GM10248 (cell line): ENCODE measurements at regions not wholly inside any gene's neighbourhood (a gene's known extent, or its start where the extent isn't known, plus 50 kb on each side); places are given as distances from the start of the nearest gene placed in this dataset.

Source experiments
- CTCF ChIA-PET: fragments of 300-600 bp; sonication (Branson Sonifier 250); formaldehyde crosslinking; extraction: SDS; loops from one replicate; lab custom pipeline; 2021; ENCODE audit warnings: antibody characterized with exemption; lab: Yijun Ruan, JAX
- POLR2A ChIA-PET: fragments of 350-650 bp; sonication (Branson Sonifier 250); formaldehyde crosslinking; extraction: SDS; loops from one replicate; lab custom pipeline; 2020; ENCODE audit warnings: antibody characterized with exemption; lab: Yijun Ruan, JAX
- DNase-seq: peaks from one replicate; pipeline ENCODE4 v3.0.0; 2012; ENCODE audit errors: extremely low spot score
- TF ChIP-seq, protein P1 (sequence below): IDR thresholded peaks from 2 replicates; pipeline ENCODE4 v1.5.1; 2012; ENCODE audit warnings: mild to moderate bottlenecking, low read depth; ENCODE audit errors: extremely low read depth, missing control alignments, control extremely low read depth

- DNase-seq = no peak
- ChIA-PET POLR2A (no interaction called here), CTCF (interaction anchor here (0.8 kb wide), 1 partner anchor 18 kb away, joined by 3 read pairs; no protein-coding TSS in a partner anchor)
- TF ChIP-seq, protein P1, sequence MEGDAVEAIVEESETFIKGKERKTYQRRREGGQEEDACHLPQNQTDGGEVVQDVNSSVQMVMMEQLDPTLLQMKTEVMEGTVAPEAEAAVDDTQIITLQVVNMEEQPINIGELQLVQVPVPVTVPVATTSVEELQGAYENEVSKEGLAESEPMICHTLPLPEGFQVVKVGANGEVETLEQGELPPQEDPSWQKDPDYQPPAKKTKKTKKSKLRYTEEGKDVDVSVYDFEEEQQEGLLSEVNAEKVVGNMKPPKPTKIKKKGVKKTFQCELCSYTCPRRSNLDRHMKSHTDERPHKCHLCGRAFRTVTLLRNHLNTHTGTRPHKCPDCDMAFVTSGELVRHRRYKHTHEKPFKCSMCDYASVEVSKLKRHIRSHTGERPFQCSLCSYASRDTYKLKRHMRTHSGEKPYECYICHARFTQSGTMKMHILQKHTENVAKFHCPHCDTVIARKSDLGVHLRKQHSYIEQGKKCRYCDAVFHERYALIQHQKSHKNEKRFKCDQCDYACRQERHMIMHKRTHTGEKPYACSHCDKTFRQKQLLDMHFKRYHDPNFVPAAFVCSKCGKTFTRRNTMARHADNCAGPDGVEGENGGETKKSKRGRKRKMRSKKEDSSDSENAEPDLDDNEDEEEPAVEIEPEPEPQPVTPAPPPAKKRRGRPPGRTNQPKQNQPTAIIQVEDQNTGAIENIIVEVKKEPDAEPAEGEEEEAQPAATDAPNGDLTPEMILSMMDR = no peak
Observed at GRCh38 chr10:131663351-131663750, 237.5 kb upstream of the PPP2R2D start.

DNA sequence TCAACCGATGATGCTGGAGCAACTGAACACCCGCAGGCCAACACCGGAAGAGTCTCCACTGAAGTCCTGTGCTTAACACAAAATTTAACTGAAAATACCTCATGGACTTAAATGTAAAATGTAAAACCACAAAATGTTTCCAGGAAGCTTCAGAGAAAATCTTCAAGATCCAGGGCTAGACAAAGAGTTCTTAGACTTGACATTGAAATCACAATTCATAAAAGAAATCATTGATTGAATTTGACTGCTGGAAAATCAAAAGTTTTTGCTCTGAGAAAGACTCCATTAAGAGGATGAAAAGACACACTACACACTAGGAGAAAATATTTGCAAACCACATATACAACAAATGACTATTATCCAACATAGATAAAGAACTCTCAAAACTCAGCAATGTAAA lies 234.7 kb upstream of the PPP2R2D start:
- ChIA-PET POLR2A (no interaction called here), CTCF (no interaction called here)
- TF ChIP-seq, protein P1 = no peak
- no peak for DNase-seq

GRCh38 chr10:131667047-131667446 lies 233.8 kb upstream of the PPP2R2D start:
- TF ChIP-seq, protein P1 = no peak
- DNase-seq = no peak
- ChIA-PET CTCF (no interaction called here), POLR2A (no interaction called here)

DNA sequence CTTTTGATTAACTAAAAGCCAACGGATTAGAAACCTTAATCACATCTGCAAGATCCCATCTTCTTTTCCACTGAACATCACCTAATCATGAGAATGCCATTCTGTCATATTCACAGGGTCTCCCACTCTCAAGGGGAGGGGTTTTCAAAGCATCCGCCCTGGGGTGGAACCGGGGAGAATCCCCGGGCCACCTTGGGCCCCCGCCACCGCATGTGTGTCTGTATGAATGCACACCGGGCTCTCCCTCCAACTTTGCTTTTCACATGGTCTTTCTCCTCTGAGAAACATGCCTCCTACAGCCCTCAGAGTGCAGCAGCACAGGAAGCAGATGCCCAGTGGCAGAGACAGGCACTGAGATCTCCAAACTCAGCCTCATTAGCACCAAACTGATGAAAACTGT lies 233.2 kb upstream of the PPP2R2D start:
- DNase-seq = no peak
- ChIA-PET CTCF (no interaction called here), POLR2A (no interaction called here)
- TF ChIP-seq, protein P1 = no peak

DNA sequence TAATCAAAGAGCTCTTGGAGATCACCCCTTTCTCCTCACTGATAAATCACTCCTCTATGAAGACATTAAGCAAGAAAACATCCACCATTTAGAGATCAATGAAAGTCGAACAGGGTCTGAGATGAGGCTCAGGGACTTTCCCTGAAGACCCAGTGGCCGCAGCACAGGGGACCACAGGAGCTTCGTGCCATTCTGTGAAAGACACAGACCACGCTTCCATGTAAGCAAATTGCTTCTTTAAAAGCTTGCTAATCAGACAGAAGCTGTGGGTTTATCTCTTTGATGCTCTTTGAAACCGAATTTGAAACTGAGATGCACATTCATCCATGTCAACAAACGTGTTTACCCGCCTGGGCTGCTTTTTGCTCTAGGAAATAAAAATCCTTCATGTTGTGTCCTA lies 231.9 kb upstream of the PPP2R2D start:
- TF ChIP-seq, protein P1 = no peak
- no peak for DNase-seq
- ChIA-PET POLR2A (no interaction called here), CTCF (no interaction called here)

GRCh38 chr10:131669838-131670237 lies 231.0 kb upstream of the PPP2R2D start:
- ChIA-PET CTCF (no interaction called here), POLR2A (no interaction called here)
- DNase-seq = no peak
- TF ChIP-seq, protein P1 = no peak

DNA sequence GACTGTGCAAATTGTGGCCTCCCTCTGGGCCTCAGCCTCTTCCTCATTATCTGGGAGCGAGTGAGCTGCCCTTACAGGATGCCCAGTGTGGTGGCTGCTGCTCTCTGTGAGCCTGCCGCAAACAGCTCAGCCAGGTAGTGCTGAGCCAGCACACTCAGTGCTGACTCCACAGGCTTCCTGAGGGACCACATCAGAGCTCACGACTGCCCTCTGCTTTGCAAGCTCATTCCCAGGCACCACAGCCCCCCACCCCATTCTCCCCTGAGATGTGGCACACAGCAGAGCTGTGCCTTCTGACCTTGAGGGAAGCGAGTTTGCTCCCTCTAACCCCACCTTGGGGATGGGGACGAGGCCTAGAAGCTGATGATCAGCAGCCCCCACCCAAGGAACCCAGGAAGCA lies 230.5 kb upstream of the PPP2R2D start:
- CTCF ChIA-PET = no interaction called here
- no peak for DNase-seq
- TF ChIP-seq, protein P1 = no peak
- POLR2A ChIA-PET = no interaction called here
